ENCODE measurements at regions not wholly inside any gene's neighbourhood (a gene's known extent, or its start where the extent isn't known, plus 50 kb on each side); places are given as distances from the start of the nearest gene placed in this dataset.

DNA sequence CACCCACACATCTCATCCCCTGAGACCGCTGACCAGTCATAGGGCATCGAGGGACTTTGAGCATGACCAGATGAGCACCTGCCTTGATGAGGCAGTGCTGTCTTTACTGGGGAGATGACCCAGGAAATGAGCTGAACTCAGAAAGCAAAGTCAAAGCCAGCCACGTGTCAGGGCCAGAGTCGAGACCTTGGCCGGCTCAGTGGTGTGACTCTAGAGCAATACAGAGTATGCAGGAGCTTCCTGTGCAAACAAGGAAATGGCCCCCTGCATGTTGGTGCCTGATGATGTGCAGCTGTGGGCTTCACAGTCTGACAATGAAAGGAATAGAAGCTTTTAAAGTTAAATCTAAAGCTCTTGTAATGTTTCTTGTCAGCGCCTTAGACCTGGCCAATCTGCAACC is 332.9 kb downstream of the PCNX1 start:
- no peak overlapping the region for H3K27ac ChIP-seq
- peaks cover 0 to 31% (median 20%) of the 10 kb centered on the region in 4 donors for H3K4me1 ChIP-seq
- H3K9me3 ChIP-seq, result no peaks in the 10 kb centered on the region
- H3K27me3 ChIP-seq, result no peaks in the 10 kb centered on the region
- DNase-seq, result no peak
- 70% methylated on average over 6 of the region's 6 CpGs for WGBS, 2 donors
- H3K36me3 ChIP-seq, result no peaks in the 10 kb centered on the region
- intact Hi-C loops (cut with DNase I), result no loop called here
- TF ChIP-seq POLR2AphosphoS5 (IDR thresholded peaks at IDR 0.05), result no peak
- TF ChIP-seq POLR2A (IDR thresholded peaks at IDR 0.05), result no peak
- TF ChIP-seq EP300 (IDR thresholded peaks at IDR 0.05), result no peak
- TF ChIP-seq, protein P1, sequence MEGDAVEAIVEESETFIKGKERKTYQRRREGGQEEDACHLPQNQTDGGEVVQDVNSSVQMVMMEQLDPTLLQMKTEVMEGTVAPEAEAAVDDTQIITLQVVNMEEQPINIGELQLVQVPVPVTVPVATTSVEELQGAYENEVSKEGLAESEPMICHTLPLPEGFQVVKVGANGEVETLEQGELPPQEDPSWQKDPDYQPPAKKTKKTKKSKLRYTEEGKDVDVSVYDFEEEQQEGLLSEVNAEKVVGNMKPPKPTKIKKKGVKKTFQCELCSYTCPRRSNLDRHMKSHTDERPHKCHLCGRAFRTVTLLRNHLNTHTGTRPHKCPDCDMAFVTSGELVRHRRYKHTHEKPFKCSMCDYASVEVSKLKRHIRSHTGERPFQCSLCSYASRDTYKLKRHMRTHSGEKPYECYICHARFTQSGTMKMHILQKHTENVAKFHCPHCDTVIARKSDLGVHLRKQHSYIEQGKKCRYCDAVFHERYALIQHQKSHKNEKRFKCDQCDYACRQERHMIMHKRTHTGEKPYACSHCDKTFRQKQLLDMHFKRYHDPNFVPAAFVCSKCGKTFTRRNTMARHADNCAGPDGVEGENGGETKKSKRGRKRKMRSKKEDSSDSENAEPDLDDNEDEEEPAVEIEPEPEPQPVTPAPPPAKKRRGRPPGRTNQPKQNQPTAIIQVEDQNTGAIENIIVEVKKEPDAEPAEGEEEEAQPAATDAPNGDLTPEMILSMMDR (IDR thresholded peaks at IDR 0.05), result no peak
- no peak overlapping the region for H3K4me3 ChIP-seq

DNA sequence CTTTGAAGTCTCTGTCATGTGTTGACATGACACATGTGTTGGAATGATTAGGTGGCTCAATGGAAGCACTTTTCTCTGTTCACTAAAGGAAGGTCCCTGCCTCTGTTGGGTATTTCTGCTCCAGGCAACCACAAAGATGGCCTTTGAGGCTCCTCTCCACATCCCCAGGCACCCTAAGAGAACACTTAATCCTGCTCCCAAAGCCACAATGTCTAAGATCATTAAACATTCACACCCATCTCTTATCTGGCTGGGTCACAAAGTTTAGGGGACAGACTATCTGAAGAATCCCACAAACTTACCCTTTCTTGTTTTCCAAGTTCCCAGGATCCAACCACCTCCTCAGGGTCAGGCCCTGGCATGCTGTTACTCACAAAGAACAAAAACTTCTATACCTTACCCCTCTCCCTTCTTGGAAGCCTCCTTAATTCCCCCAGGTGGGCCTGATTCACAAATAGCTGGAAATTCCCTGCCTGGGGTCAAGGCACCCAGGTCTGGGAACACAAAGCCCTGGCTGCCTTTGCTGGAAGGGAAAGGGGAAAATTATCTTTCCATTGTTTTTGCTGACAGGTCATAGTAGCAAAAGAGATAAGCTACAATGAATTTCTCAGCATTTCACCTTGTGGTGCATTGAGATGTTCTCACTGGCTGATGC is 333.7 kb downstream of the PCNX1 start:
- Histone ChIP-seq H3K9me3 (no peaks in the 10 kb centered on the region), H3K4me1 (peaks cover 0 to 31% (median 20%) of the 10 kb centered on the region in 4 donors), H3K4me3 (no peak overlapping the region), H3K27me3 (no peaks in the 10 kb centered on the region), H3K36me3 (no peaks in the 10 kb centered on the region), H3K27ac (no peak overlapping the region)
- TF ChIP-seq, protein P1 (IDR thresholded peaks at IDR 0.05), result no peak
- TF ChIP-seq EP300 (IDR thresholded peaks at IDR 0.05) (no peak), POLR2AphosphoS5 (IDR thresholded peaks at IDR 0.05) (no peak), POLR2A (IDR thresholded peaks at IDR 0.05) (no peak)
- DNase-seq, result no peak
- intact Hi-C loops (cut with DNase I), result no loop called here

DNA sequence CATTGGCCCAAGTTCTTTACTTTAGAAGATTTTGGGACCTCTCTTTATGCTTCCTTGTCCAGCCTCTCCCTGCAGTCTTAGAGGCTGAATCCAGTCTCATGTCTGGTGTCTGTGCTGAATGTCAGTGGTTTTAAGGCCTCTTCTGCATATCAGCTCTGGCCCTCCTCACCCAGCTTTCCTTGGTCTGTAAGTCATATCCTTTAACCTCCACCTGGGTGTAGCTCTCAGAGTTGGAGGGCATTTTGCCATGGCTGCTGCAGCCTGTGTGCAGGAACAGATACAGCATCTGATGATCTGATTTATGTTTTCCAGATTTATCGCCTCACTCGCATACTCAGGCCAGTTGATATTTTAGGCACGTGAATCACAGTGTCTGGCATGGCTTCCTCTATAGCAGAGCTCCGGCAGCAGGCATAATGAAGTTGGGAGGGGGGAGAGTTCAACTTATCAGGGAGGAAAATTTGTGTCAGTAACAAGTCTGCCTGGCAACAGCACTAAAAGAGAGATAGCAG is 335.0 kb downstream of the PCNX1 start:
- H3K4me1 ChIP-seq, result peaks cover 0 to 31% (median 20%) of the 10 kb centered on the region in 4 donors
- DNase-seq, result no peak
- no peak overlapping the region for H3K4me3 ChIP-seq
- WGBS, 2 donors, result 68 to 86% methylated on average over 4 of the region's 4 CpGs
- no peaks in the 10 kb centered on the region for H3K9me3 ChIP-seq
- intact Hi-C loops (cut with DNase I), result no loop called here
- no peaks in the 10 kb centered on the region for H3K36me3 ChIP-seq
- TF ChIP-seq POLR2A (IDR thresholded peaks at IDR 0.05) (no peak), POLR2AphosphoS5 (IDR thresholded peaks at IDR 0.05) (no peak), EP300 (IDR thresholded peaks at IDR 0.05) (no peak)
- TF ChIP-seq, protein P1 (IDR thresholded peaks at IDR 0.05), result no peak
- H3K27me3 ChIP-seq, result no peaks in the 10 kb centered on the region
- H3K27ac ChIP-seq, result peak overlapping the region in 2 of 4 donors; percentile 44 to 62

DNA sequence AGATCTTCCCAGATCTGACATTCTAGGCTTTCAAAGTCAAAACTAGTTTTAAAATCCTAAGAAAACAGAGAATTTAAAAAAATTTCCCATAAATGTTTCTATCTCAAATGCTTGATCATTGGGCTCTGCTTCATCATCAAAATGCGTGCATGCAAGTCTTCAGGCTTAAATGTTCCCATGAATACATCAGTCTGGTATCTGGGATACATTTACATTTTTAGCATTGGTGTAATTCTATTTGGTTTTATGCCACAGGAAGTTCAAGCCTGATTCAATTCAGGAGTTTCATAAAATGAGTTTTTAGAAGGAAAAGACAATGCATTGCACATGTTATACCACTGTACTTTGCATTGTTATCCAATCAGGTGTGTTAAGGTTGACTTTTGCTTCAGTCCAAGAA is 336.4 kb downstream of the PCNX1 start:
- H3K4me3 ChIP-seq, result no peak overlapping the region
- H3K4me1 ChIP-seq, result peaks cover 0 to 31% (median 20%) of the 10 kb centered on the region in 4 donors
- TF ChIP-seq POLR2AphosphoS5 (IDR thresholded peaks at IDR 0.05) (no peak), EP300 (IDR thresholded peaks at IDR 0.05) (no peak), POLR2A (IDR thresholded peaks at IDR 0.05) (no peak)
- TF ChIP-seq, protein P1 (IDR thresholded peaks at IDR 0.05), result no peak
- intact Hi-C loops (cut with DNase I), result no loop called here
- no peak overlapping the region for H3K27ac ChIP-seq
- H3K36me3 ChIP-seq, result no peaks in the 10 kb centered on the region
- no peak for DNase-seq
- 87 to 92% methylated on average over 1 of the region's 1 CpG for WGBS, 2 donors
- H3K27me3 ChIP-seq, result no peaks in the 10 kb centered on the region
- no peaks in the 10 kb centered on the region for H3K9me3 ChIP-seq

DNA sequence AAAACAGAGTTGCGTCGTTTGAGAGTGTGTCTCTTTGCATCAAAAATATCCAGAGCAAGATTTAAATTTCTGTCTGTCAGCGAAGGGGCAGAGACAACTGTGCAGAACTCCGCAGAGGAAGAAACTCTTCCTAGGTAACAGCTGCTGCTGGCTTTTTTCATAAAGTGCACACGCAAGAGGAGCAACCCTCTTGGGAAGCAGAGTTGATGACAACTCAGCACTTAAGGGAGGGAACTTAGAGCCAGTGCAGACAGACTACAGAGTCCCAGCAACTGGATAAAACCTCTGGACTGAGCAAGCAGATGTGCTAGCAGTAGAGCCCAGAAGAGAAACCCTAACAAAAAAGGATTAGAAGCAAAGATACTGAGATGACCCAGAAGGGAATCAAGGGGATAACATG is 337.1 kb downstream of the PCNX1 start:
- DNase-seq, result no peak
- H3K27me3 ChIP-seq, result no peaks in the 10 kb centered on the region
- no peaks in the 10 kb centered on the region for H3K9me3 ChIP-seq
- peaks cover 0 to 31% (median 20%) of the 10 kb centered on the region in 4 donors for H3K4me1 ChIP-seq
- H3K36me3 ChIP-seq, result no peaks in the 10 kb centered on the region
- H3K27ac ChIP-seq, result no peak overlapping the region
- TF ChIP-seq, protein P1 (IDR thresholded peaks at IDR 0.05), result no peak
- TF ChIP-seq POLR2AphosphoS5 (IDR thresholded peaks at IDR 0.05) (no peak), EP300 (IDR thresholded peaks at IDR 0.05) (no peak), POLR2A (IDR thresholded peaks at IDR 0.05) (no peak)
- 83 to 90% methylated on average over 5 of the region's 5 CpGs for WGBS, 2 donors
- no peak overlapping the region for H3K4me3 ChIP-seq
- intact Hi-C loops (cut with DNase I), result no loop called here

Data from sigmoid colon (tissue), 6 donors.